K562 (cell line): ENCODE measurements at regions not wholly inside any gene's neighbourhood (a gene's known extent, or its start where the extent isn't known, plus 50 kb on each side); places are given as distances from the start of the nearest gene placed in this dataset.
A peak's percentile ranks its signal among the peaks of the same experiment; 100 is the strongest.

Source experiments
- ATAC-seq: fragments of 200-7000 bp; cut with Tn5 transposase; 3 replicates; pipeline ENCODE4 v1.9.1; 2020; ENCODE audit warnings: moderate library complexity
- BruUV-seq: library from RNA; stranded (reverse); fragments of 400-500 nt; replicated peaks from 2 replicates; lab custom pipeline; 2021; lab: Mats Ljungman, UMichigan
- CTCF ChIA-PET: fragments of 300-600 bp; formaldehyde crosslinking; extraction: SDS; loops from one replicate; lab custom pipeline; 2021; ENCODE audit warnings: low intra/inter-chr PET ratio; lab: Yijun Ruan, JAX
- POLR2A ChIA-PET: fragments of 300-600, 350-650 bp; sonication (Branson Sonifier 250); formaldehyde crosslinking; extraction: SDS; loops from one replicate; lab custom pipeline; 2021; ENCODE audit warnings: antibody characterized with exemption, inconsistent platforms; lab: Yijun Ruan, JAX
- DNase-seq, 4 experiments: peaks; one replicate each; pipeline versions ENCODE4 v3.0.0 to v3.0.0-alpha.2; 2011 to 2018; ENCODE audit warnings: low spot score in 3 of 4, mixed read lengths in 3 of 4; ENCODE audit errors: extremely low read depth in 1 of 4
- FAIRE-seq: peaks from 2 replicates; lab custom pipeline; 2011; peaks lifted over from hg19 to GRCh38; lab: Jason Lieb, UNC
- H2AFZ ChIP-seq: 2 replicates; pipeline ENCODE4 v1.6.0; 2011; ENCODE audit warnings: low read depth, low read length, control low read depth, inconsistent platforms
- H3K27ac ChIP-seq: fragments of 200-600 bp; 3 replicates; pipeline ENCODE4 v1.8.0; 2011; ENCODE audit warnings: low read depth, mild to moderate bottlenecking, control low read depth, inconsistent platforms, low read length, moderate library complexity, mixed read lengths; ENCODE audit errors: extremely low read depth
- H3K27me3 ChIP-seq, 2 experiments: fragments of 300-600 bp in 1 of 2; 2 replicates in 1 of 2; 3 replicates in 1 of 2; pipeline versions ENCODE4 v1.6.0 to v1.8.0; 2011; ENCODE audit warnings: inconsistent platforms in 2 of 2, low read length in 2 of 2, mild to moderate bottlenecking in 1 of 2, mixed read lengths in 1 of 2, moderate library complexity in 1 of 2; ENCODE audit not compliant: control insufficient read depth in 2 of 2, insufficient read depth in 2 of 2
- H3K36me3 ChIP-seq: fragments of 300-600 bp; 3 replicates; pipeline ENCODE4 v1.8.0; 2011; ENCODE audit warnings: mild to moderate bottlenecking, low read length, inconsistent platforms; ENCODE audit not compliant: control insufficient read depth, insufficient read depth
- H3K4me1 ChIP-seq, 2 experiments: fragments of 200-600 bp in 1 of 2; replicated peaks in 1 of 2; 2 replicates in 1 of 2; 3 replicates in 1 of 2; pipeline versions ENCODE4 v1.5.1 to v1.8.0; 2011; ENCODE audit warnings: inconsistent platforms in 2 of 2, low read length in 2 of 2, mild to moderate bottlenecking in 1 of 2, mixed read lengths in 1 of 2, moderate library complexity in 1 of 2; ENCODE audit not compliant: control insufficient read depth in 2 of 2, insufficient read depth in 2 of 2
- H3K4me2 ChIP-seq: 2 replicates; pipeline ENCODE4 v1.6.1; 2011; ENCODE audit warnings: low read length, control low read depth, inconsistent platforms, mixed read lengths; ENCODE audit not compliant: insufficient read depth
- H3K4me3 ChIP-seq: fragments of 200-600 bp; sonication (generic), shearing (Covaris generic); 2 replicates; pipeline ENCODE4 v1.5.1; 2016; ENCODE audit warnings: control low read depth, inconsistent platforms
- H3K79me2 ChIP-seq: fragments of 200-600 bp; 3 replicates; pipeline ENCODE4 v1.8.0; 2011; ENCODE audit warnings: low read length, inconsistent platforms; ENCODE audit not compliant: control insufficient read depth, insufficient read depth
- H3K9ac ChIP-seq, 2 experiments: 2 replicates each; pipeline versions ENCODE4 v1.6.0 to v1.6.1; 2011; ENCODE audit warnings: low read depth in 2 of 2, low read length in 2 of 2, control low read depth in 1 of 2, inconsistent platforms in 1 of 2, mild to moderate bottlenecking in 1 of 2, mixed read lengths in 1 of 2; ENCODE audit not compliant: insufficient read depth in 1 of 2
- H3K9me1 ChIP-seq: one replicate; pipeline ENCODE4 v1.6.0; 2011; ENCODE audit warnings: inconsistent platforms, mild to moderate bottlenecking, low read length, moderate library complexity; ENCODE audit not compliant: control insufficient read depth, insufficient read depth
- H3K9me3 ChIP-seq: replicated peaks from 2 replicates; pipeline ENCODE4 v1.5.1; 2011; ENCODE audit warnings: low read depth, low read length, inconsistent platforms; ENCODE audit not compliant: control insufficient read depth, insufficient read depth
- H4K20me1 ChIP-seq: replicated peaks from 2 replicates; pipeline ENCODE4 v1.6.1; 2011; ENCODE audit warnings: low read length, inconsistent platforms, mixed read lengths; ENCODE audit not compliant: control insufficient read depth, insufficient read depth
- ARID2 ChIP-seq: fragments of 450-650 bp; IDR thresholded peaks from 2 replicates; pipeline ENCODE4 v1.6.1; 2017; ENCODE audit warnings: antibody characterized with exemption, mild to moderate bottlenecking
- C11orf30 ChIP-seq: fragments of 450-650 bp; IDR thresholded peaks from 2 replicates; pipeline ENCODE4 v1.6.1; 2016; ENCODE audit warnings: low read depth, mild to moderate bottlenecking
- CHD1 ChIP-seq: fragments of 200-600 bp; sonication (generic); IDR thresholded peaks from one replicate; pipeline ENCODE4 v1.6.1; 2012; ENCODE audit warnings: mild to moderate bottlenecking, moderate library complexity, low read length, inconsistent platforms
- COPS2 ChIP-seq: fragments of 450-650 bp; conservative IDR thresholded peaks from 2 replicates; pipeline ENCODE4 v1.6.1; 2016; ENCODE audit warnings: mild to moderate bottlenecking, moderate library complexity
- CREB3 ChIP-seq: fragments of 450-650 bp; conservative IDR thresholded peaks from 2 replicates; pipeline ENCODE4 v1.6.1; 2016; ENCODE audit warnings: missing genetic modification characterization, low read depth, mild to moderate bottlenecking, missing compliant biosample characterization, moderate library complexity
- EGR1 ChIP-seq: fragments of 450-650 bp; conservative IDR thresholded peaks from 2 replicates; pipeline ENCODE4 v1.6.1; 2017; ENCODE audit warnings: mild to moderate bottlenecking
- KLF1 ChIP-seq: fragments of 450-650 bp; IDR thresholded peaks from 2 replicates; pipeline ENCODE4 v1.6.1; 2016; ENCODE audit warnings: missing genetic modification characterization, missing compliant biosample characterization
- MAFF ChIP-seq: IDR thresholded peaks from 2 replicates; pipeline ENCODE4 v1.6.1; 2012; ENCODE audit warnings: low read length, improper control_type of control experiment
- MAFG ChIP-seq: fragments of 450-650 bp; conservative IDR thresholded peaks from 2 replicates; pipeline ENCODE4 v1.6.1; 2016; ENCODE audit warnings: missing genetic modification characterization, missing compliant biosample characterization
- MAFK ChIP-seq: IDR thresholded peaks from 2 replicates; pipeline ENCODE4 v1.6.1; 2011; ENCODE audit warnings: low read length, improper control_type of control experiment
- NFE2 ChIP-seq: IDR thresholded peaks from 2 replicates; pipeline ENCODE4 v1.6.1; 2014; ENCODE audit warnings: antibody characterized with exemption, low read depth
- POLR2A ChIP-seq: fragments of 450-650 bp; conservative IDR thresholded peaks from 2 replicates; pipeline ENCODE4 v1.6.1; 2016
- POLR2B ChIP-seq: fragments of 450-650 bp; IDR thresholded peaks from 2 replicates; pipeline ENCODE4 v1.6.1; 2018; ENCODE audit warnings: low read depth; ENCODE audit not compliant: partially characterized antibody
- SETDB1 ChIP-seq: IDR thresholded peaks from one replicate; pipeline ENCODE4 v1.6.1; 2012; ENCODE audit warnings: low read length, control low read depth, inconsistent platforms
- THRAP3 ChIP-seq: fragments of 450-650 bp; IDR thresholded peaks from 2 replicates; pipeline ENCODE4 v1.6.1; 2016; ENCODE audit warnings: mild to moderate bottlenecking, inconsistent platforms, borderline replicate concordance
- XRCC3 ChIP-seq: fragments of 450-650 bp; IDR thresholded peaks from 2 replicates; pipeline ENCODE4 v1.6.1; 2017; ENCODE audit warnings: mild to moderate bottlenecking, moderate library complexity
- ZNF280A ChIP-seq: fragments of 450-650 bp; IDR thresholded peaks from 2 replicates; pipeline ENCODE4 v1.6.1; 2018; ENCODE audit warnings: mild to moderate bottlenecking, low read depth; ENCODE audit not compliant: partially characterized antibody
- ZNF316 ChIP-seq: fragments of 450-650 bp; IDR thresholded peaks from 2 replicates; pipeline ENCODE4 v1.6.1; 2016
- ZNF589 ChIP-seq: fragments of 200-800 bp; sonication (Bioruptor generic); IDR thresholded peaks from 2 replicates; pipeline ENCODE4 v1.6.1; 2016; ENCODE audit warnings: low read depth, missing genetic modification characterization, missing compliant biosample characterization
- WGBS: fragments of 100-300 bp; shearing (Covaris generic); methylation state at CpG from one replicate; pipeline ENCODE4 v1.1.6; 2016; ENCODE audit warnings: low coverage, mixed read lengths; ENCODE audit not compliant: insufficient coverage; ENCODE audit errors: missing lambda C conversion rate; 5-methylcytosine and 5-hydroxymethylcytosine counted together
- in situ Hi-C: fragments of 300-500 bp; cut with MboI; formaldehyde crosslinking; loops from 4 replicates; pipeline ENCODE4 v1.15.0; 2018; ENCODE audit warnings: inconsistent platforms, mixed read lengths
- intact Hi-C: fragments of 100-400 bp; cut with micrococcal nuclease; formaldehyde crosslinking; loops from 2 replicates; pipeline ENCODE4 v1.14.2; 2022

GRCh38 chr3:177803500-177803899 is 606.2 kb upstream of the TBL1XR1 start:
- CTCF ChIA-PET, result no interaction called here
- intact Hi-C loops, result no loop called here
- peak; percentile 19; the same call in 1 of the 2 replicates for TF ChIP-seq MAFK
- TF ChIP-seq MAFF, result peak; percentile 12; the same call in 1 of the 2 replicates
- TF ChIP-seq ZNF316, result peak; percentile 44
- no peak for TF ChIP-seq ZNF280A
- peak; percentile 25; the same call in 1 of the 2 replicates for TF ChIP-seq C11orf30
- Histone ChIP-seq H3K36me3 (no peaks in the 10 kb centered on the region), H3K9me3 (no peaks in the 10 kb centered on the region), H3K27me3 (no peaks in the 10 kb centered on the region), H4K20me1 (no peaks in the 10 kb centered on the region), H3K4me2 (no peak overlapping the region), H2AFZ (no peak overlapping the region), H3K27ac (no peak overlapping the region), H3K4me3 (no peak overlapping the region), H3K4me1 (no peaks in the 10 kb centered on the region; a peak in 1 of 5 replicates), H3K9ac (no peak overlapping the region), H3K9me1 (no peaks in the 10 kb centered on the region), H3K79me2 (no peaks in the 10 kb centered on the region)
- POLR2A ChIA-PET, result no interaction called here
- in situ Hi-C loops, result no loop called here
- DNase-seq (no peak), ATAC-seq (no peak), FAIRE-seq (no peak)
- BruUV-seq, result no TSS peak
- 4% methylated on average over 4 of the region's 4 CpGs for WGBS

- in situ Hi-C loops (no loop called here), intact Hi-C loops (no loop called here)
- BruUV-seq, result no TSS peak
- no peaks in the 10 kb centered on the region for H3K79me2 ChIP-seq
- H3K4me1 ChIP-seq, result no peaks in the 10 kb centered on the region; a peak in 1 of 5 replicates
- no peak for DNase-seq
- no peaks in the 10 kb centered on the region for H3K27me3 ChIP-seq
- H3K9ac ChIP-seq, result no peak overlapping the region
- POLR2A ChIA-PET, result no interaction called here
- 9% methylated on average over 3 of the region's 3 CpGs for WGBS
- no peaks in the 10 kb centered on the region for H3K9me3 ChIP-seq
- no peak overlapping the region for H2AFZ ChIP-seq
- no peak for ATAC-seq
- H4K20me1 ChIP-seq, result no peaks in the 10 kb centered on the region
- no peak overlapping the region for H3K27ac ChIP-seq
- no peaks in the 10 kb centered on the region for H3K9me1 ChIP-seq
- H3K4me3 ChIP-seq, result no peak overlapping the region
- H3K4me2 ChIP-seq, result no peak overlapping the region
- CTCF ChIA-PET, result no interaction called here
- no peaks in the 10 kb centered on the region for H3K36me3 ChIP-seq
- no peak for FAIRE-seq
- no peak for TF ChIP-seq COPS2
- TF ChIP-seq XRCC3, result no peak
- no peak for TF ChIP-seq CHD1
- TF ChIP-seq THRAP3, result no peak
- no peak for TF ChIP-seq POLR2A
- TF ChIP-seq CREB3, result no peak
- TF ChIP-seq EGR1, result no peak
- TF ChIP-seq ARID2, result no peak
- TF ChIP-seq SETDB1, result no peak
- no peak for TF ChIP-seq ZNF589
- TF ChIP-seq POLR2B, result no peak
- no peak for TF ChIP-seq NFE2
- TF ChIP-seq KLF1 (tag), result no peak
- TF ChIP-seq MAFG (tag), result no peak
Observed at GRCh38 chr3:177804032-177804431, 606.8 kb upstream of the TBL1XR1 start.
